Skin epidermis (tissue), 12 donors: ENCODE measurements at regions not wholly inside any gene's neighbourhood (a gene's known extent, or its start where the extent isn't known, plus 50 kb on each side); places are given as distances from the start of the nearest gene placed in this dataset.
"Not testable (repeated sequence)": the region's sequence is repeated elsewhere in the genome, so short reads cannot be mapped to it uniquely, and the experiment has no call there.

Experiments
- H3K27ac ChIP-seq, 21 experiments: fragments of 200-600 bp; sonication (generic) in 11 of 21; one replicate each; pipeline ENCODE4 v1.5.0; 2020; ENCODE audit warnings: mild to moderate bottlenecking in 3 of 21, inconsistent platforms in 2 of 21, moderate library complexity in 2 of 21
- H3K4me3 ChIP-seq, 7 experiments: fragments of 200-600 bp; sonication (generic) in 2 of 7; one replicate each; pipeline ENCODE4 v1.5.0; 2020; ENCODE audit warnings: inconsistent platforms in 2 of 7, mild to moderate bottlenecking in 2 of 7, moderate library complexity in 1 of 7

DNA sequence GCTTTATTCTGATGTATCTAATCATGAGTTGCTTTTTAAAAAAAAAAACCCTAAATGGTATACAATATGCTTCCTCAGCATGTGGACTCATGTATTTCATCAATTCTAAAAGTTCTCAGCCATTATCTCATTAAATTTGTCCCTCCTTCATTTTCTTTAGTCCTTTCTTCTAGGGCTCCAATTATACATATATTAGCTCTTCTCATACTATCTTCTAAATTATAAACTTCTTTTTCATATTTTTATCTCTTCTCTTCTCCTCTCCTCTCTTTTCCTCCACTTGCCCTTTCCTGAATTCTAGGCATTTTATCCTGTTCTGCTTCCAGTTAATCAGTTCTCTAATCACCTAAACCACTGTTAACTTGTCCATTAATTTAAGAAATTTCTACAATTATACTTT, 55.0 kb upstream of the IL33 start:
- no peak overlapping the region for H3K4me3 ChIP-seq
- no peak overlapping the region for H3K27ac ChIP-seq

DNA sequence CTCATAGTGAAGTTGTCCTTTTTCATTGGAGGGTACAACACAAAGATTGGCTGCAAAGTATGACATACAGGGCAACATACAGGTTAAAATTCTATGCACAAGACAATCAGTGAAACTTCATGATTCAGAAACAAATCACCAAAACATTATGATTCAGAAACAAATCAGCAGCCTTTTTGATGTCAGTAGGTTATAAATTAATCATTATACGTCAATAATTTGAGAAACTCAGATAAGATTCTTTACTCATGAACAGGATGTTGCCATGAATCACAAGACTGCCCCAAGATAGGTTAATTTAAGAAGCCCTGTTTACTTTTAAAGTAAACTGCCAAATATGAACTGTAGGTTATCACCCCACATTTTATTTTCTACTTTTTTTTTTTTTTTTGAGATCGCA, 62.2 kb upstream of the IL33 start:
- Histone ChIP-seq H3K4me3 (no peak overlapping the region), H3K27ac (no peak overlapping the region)

GRCh38 chr9:6152788-6153187, 62.8 kb upstream of the IL33 start:
- Histone ChIP-seq H3K4me3 (no peak overlapping the region), H3K27ac (no peak overlapping the region)

DNA sequence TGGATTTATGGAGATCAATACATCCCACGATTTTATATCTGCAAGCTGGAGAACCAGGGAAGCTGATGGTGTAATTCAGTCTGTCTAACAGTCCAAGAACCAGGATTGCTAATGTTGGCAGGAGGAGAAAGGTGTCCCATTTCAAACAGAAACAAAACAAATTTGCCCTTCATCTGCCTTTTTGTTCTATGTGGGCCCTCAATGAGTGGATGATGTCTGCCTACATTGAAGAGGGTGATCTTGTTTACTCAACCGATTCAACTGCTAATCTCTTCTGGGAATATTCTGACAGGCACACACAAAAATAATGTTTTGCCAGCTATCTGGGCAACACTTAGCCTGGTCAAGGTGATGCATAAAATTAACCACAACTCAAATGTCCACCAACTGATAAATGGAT, 65.1 kb upstream of the IL33 start:
- Histone ChIP-seq H3K27ac (no peak overlapping the region), H3K4me3 (no peak overlapping the region)

DNA sequence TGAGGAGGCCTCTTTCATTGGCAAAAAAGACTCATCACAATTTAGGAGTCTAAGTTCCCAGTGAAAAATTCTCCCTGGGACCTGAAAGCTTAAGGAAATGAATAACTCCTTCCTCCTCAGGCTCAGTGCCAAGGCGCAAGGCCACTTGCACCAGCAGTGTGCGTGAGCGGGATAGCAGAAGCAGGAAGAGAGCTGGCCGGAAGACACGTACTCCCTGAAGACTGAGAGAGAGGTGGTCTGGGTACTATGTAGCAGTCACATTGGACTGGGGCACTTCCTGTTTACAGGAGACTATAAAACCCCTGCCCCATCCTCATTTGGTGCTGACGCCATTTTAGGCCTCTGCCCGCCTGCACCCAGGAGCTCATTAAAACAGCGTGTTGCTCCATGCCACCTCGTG, 66.3 kb upstream of the IL33 start:
- no peak overlapping the region for H3K4me3 ChIP-seq
- no peak overlapping the region for H3K27ac ChIP-seq

- Histone ChIP-seq H3K4me3 (no peak overlapping the region), H3K27ac (no peak overlapping the region)
Measured at GRCh38 chr9:6147846-6148245, 67.8 kb upstream of the IL33 start.

GRCh38 chr9:6144947-6145346, 70.7 kb upstream of the IL33 start:
- H3K4me3 ChIP-seq: no peak overlapping the region
- no peak overlapping the region for H3K27ac ChIP-seq

DNA sequence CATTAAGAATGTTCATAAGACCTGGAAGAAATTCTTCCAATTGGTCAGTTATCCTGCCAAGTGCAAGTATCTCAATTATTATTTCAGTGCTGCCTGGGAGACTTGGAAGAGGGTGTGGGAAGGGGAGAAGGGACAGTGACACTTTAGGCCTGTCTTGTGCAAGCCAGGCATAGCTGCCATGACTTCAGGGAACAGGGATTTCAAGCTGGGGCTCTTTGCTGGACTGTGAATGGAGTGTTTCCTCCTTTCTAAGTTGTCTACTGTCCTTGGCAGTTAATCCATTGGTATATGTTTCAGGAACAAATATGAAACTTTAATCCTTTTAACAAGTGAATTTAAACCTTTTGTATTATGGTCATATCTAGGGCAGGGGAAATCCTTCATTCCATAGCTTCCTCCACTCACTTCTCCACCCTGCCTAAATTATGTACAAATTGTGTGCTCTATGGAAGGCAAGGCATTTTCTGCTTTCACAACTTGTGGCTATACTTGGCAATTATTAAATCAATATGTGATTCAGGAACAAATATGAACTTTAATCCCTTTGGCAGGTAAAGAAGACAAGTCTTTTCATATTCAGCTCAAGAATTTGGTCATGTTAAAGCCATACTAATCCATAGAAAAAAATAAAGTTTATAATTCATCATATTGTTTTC, 72.7 kb upstream of the IL33 start:
- Histone ChIP-seq H3K27ac (no peak overlapping the region), H3K4me3 (no peak overlapping the region)

GRCh38 chr9:6135780-6136179, 79.8 kb upstream of the IL33 start:
- not testable (repeated sequence) for H3K4me3 ChIP-seq, H3K27ac ChIP-seq

- H3K4me3 ChIP-seq: no peak overlapping the region
- no peak overlapping the region for H3K27ac ChIP-seq
Measured at GRCh38 chr9:6134661-6135180, 80.9 kb upstream of the IL33 start.

- no peak overlapping the region for H3K4me3 ChIP-seq
- no peak overlapping the region for H3K27ac ChIP-seq
Measured at GRCh38 chr9:6133346-6134063, 82.1 kb upstream of the IL33 start.

DNA sequence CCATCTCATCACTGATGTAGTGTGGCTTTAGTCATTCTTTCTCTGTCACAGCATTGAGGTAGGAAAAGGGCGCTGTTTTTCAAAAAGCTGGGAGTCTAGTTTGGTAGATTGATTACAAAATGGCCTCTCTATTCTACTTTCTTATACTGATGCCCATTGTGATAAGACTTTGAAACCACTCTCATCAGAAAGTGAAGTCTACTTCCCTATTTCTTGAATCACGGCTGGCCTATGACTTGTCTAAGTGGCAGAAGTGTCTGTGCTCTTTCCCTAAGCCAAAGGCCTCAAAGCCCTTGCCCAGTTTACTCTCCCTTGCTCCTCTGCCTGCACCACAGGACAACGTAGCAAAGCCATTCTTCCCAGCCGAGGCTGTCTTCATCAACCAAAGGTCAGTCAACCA, 83.0 kb upstream of the IL33 start:
- H3K4me3 ChIP-seq: no peak overlapping the region
- H3K27ac ChIP-seq: no peak overlapping the region

DNA sequence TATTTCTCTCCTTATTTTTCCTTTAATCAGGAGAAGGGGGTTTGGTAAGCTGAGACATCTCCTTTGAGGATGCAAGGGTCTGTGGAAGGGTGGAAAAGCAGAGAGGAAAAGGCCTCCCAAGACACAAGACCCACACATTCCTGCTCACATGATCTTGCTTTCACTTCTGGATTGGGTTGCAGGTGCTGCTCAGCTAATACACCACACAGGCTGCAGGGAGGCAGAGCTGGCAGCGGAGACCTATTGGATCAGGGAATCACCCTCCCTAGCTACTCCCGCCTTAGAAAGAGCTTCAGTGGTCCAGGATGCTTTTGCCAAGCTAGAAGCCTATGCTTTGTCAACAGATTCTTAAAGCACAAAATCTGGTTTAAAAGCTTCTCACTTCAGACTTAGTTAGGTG, 87.6 kb upstream of the IL33 start:
- no peak overlapping the region for H3K4me3 ChIP-seq
- no peak overlapping the region for H3K27ac ChIP-seq

DNA sequence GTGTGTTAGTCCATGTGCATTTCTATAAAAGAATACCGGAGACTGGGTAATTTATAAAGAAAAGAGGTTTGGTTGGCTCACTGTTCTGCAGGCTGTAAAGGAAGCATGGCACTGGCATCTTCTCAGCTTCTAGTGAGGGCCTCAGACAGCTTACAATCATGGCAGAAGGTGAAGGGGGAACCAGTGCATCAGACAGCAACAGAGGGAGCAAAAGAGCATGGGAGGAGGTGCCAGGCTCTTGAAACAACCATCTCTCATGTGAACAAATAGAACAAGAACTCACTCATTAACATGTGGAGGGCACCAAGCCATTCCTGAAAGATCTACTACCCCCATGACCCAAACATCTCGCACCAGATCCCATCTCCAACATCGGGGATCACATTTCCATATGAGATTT, 89.2 kb upstream of the IL33 start:
- H3K4me3 ChIP-seq: no peak overlapping the region
- no peak overlapping the region for H3K27ac ChIP-seq

DNA sequence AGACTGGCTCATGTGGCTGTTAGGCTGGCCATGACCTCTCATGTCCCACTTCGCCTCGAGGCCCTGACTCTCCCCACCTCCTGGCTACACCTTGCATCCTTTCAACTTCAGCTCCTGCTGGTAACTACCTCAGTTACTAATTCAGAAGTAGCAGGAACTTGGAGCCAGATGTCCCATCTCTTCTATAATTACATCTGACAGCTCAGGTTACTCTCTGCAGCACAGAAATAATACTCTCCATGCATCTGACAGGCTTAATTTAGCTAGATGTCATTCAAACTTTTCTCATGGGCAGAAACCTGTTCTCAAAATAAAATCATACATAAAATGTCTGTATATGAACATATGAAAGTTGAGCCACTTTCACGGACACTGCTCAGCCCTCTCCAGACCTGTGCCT, 92.2 kb upstream of the IL33 start:
- Histone ChIP-seq H3K27ac (no peak overlapping the region), H3K4me3 (no peak overlapping the region)

DNA sequence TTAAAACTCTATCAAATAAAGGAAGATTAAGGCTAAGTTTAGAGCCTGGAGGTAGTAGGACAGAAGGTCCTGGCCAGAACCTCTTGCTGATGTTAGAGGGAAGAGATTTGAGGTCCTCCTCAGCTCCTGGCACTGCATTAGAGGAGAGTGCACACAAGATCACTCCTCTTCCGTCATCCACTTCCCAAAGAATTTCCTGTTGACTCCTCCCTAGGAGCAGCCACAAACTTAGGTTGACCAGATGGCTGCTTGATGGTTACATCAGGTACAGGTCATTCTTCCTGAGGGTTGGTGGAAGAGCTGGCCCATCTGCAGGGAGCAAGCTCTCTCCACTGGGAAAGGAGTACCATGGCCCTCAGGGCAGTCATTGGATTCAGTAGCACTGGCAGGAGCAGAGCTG, 93.9 kb upstream of the IL33 start:
- no peak overlapping the region for H3K27ac ChIP-seq
- no peak overlapping the region for H3K4me3 ChIP-seq

- Histone ChIP-seq H3K4me3 (no peak overlapping the region), H3K27ac (no peak overlapping the region)
Measured at GRCh38 chr9:6114424-6114823, 99.0 kb upstream of the RANBP6 start.

DNA sequence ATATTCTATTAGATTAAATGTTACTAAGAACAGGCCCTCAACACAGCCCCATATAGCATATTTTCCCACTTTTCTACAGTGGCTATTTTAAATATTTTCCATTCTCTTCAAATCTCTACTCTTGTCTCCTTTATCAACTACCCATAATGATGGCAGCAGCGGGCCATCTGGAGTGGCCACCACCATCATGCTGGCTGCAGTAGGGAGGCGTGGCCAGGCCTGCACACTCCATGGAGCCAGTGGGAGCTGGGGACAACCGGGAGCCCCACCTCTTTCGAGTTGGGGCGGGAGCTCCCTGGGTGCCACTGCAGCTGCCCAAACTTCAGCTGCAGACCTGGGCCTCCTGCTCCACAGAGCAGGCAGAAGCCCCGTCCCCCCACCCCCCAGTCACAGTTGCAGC, 98.4 kb upstream of the RANBP6 start:
- no peak overlapping the region for H3K27ac ChIP-seq
- no peak overlapping the region for H3K4me3 ChIP-seq

GRCh38 chr9:6113312-6113711, 97.9 kb upstream of the RANBP6 start:
- no peak overlapping the region for H3K27ac ChIP-seq
- no peak overlapping the region for H3K4me3 ChIP-seq

DNA sequence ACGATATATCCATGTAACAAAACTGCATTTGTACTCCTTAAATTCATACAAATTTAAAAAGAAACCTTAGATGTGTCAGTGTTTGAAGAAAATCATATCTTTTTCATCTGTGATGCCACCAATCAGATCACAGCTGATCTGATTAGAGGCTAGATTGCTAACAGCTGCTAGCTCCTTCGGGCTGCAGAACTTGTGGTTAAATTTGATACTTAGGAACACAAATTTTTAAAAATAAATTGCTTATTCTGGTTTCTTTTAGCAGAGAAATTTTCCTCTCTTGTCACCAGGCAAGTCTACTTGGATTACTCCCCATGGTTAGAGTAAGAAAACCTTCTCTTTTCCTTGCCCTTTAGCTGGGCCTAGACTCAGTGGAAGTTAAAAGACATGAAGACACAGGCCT, 94.6 kb upstream of the RANBP6 start:
- Histone ChIP-seq H3K4me3 (no peak overlapping the region), H3K27ac (no peak overlapping the region)

- Histone ChIP-seq H3K4me3 (no peak overlapping the region), H3K27ac (no peak overlapping the region)
Measured at GRCh38 chr9:6109571-6109970, 94.1 kb upstream of the RANBP6 start.
